Mesendoderm (in vitro differentiated cells): ENCODE measurements at regions not wholly inside any gene's neighbourhood (a gene's known extent, or its start where the extent isn't known, plus 50 kb on each side); places are given as distances from the start of the nearest gene placed in this dataset.

ENCODE experiments used
- DNase-seq: peaks from one replicate; pipeline ENCODE4 v3.0.0; 2013
- H2AK5ac ChIP-seq: 2 replicates; pipeline ENCODE4 v1.6.1; 2013; ENCODE audit warnings: low read length, inconsistent platforms
- H2BK120ac ChIP-seq: 2 replicates; pipeline ENCODE4 v1.6.1; 2013; ENCODE audit warnings: low read depth, mild to moderate bottlenecking, low read length, moderate library complexity, mixed read lengths
- H2BK15ac ChIP-seq: replicated peaks from 2 replicates; pipeline ENCODE4 v1.6.1; 2013; ENCODE audit warnings: low read depth, mild to moderate bottlenecking, moderate library complexity
- H2BK5ac ChIP-seq: 2 replicates; pipeline ENCODE4 v1.6.1; 2013; ENCODE audit warnings: low read length, inconsistent platforms
- H3K18ac ChIP-seq: 2 replicates; pipeline ENCODE4 v1.6.1; 2013; ENCODE audit warnings: mild to moderate bottlenecking, low read length, mixed read lengths
- H3K23ac ChIP-seq: one replicate; pipeline ENCODE4 v1.6.1; 2013; ENCODE audit warnings: low read length
- H3K27ac ChIP-seq: 2 replicates; pipeline ENCODE4 v1.5.1; 2013; ENCODE audit warnings: low read depth, mild to moderate bottlenecking, inconsistent platforms, low read length, moderate library complexity
- H3K27me3 ChIP-seq: 2 replicates; pipeline ENCODE4 v1.6.1; 2013; ENCODE audit warnings: low read length, control low read depth, mild to moderate bottlenecking, inconsistent platforms; ENCODE audit not compliant: insufficient read depth, poor library complexity
- H3K36me3 ChIP-seq: 2 replicates; pipeline ENCODE4 v1.6.1; 2013; ENCODE audit warnings: low read length, inconsistent platforms; ENCODE audit not compliant: control insufficient read depth, insufficient read depth
- H3K4ac ChIP-seq: one replicate; pipeline ENCODE4 v1.6.1; 2013; ENCODE audit warnings: low read depth, mild to moderate bottlenecking, low read length, moderate library complexity
- H3K4me1 ChIP-seq: 2 replicates; pipeline ENCODE4 v1.6.1; 2013; ENCODE audit warnings: low read depth, low read length, inconsistent platforms; ENCODE audit not compliant: control insufficient read depth
- H3K4me2 ChIP-seq: 2 replicates; pipeline ENCODE4 v1.6.1; 2013; ENCODE audit warnings: low read length
- H3K4me3 ChIP-seq: 2 replicates; pipeline ENCODE4 v1.5.1; 2013; ENCODE audit warnings: mild to moderate bottlenecking, low read length
- H3K56ac ChIP-seq: one replicate; pipeline ENCODE4 v1.6.1; 2013; ENCODE audit warnings: low read length
- H3K79me1 ChIP-seq: 2 replicates; pipeline ENCODE4 v1.6.1; 2013; ENCODE audit warnings: low read length, inconsistent platforms
- H3K79me2 ChIP-seq: 2 replicates; pipeline ENCODE4 v1.6.1; 2013; ENCODE audit warnings: mild to moderate bottlenecking, low read length; ENCODE audit not compliant: control insufficient read depth, insufficient read depth
- H3K9ac ChIP-seq: 2 replicates; pipeline ENCODE4 v1.6.1; 2013; ENCODE audit warnings: low read length, inconsistent platforms
- H4K5ac ChIP-seq: one replicate; pipeline ENCODE4 v1.6.1; 2013; ENCODE audit warnings: low read length
- H4K8ac ChIP-seq: one replicate; pipeline ENCODE4 v1.6.1; 2013; ENCODE audit warnings: low read depth, mild to moderate bottlenecking, control low read depth, low read length, moderate library complexity
- WGBS: extraction: QIAGEN DNeasy Blood & Tissue Kit; methylation state at CpG from one replicate; pipeline ENCODE4 v1.1.7; 2013; ENCODE audit warnings: low lambda C conversion rate, missing lambda C conversion rate; ENCODE audit not compliant: insufficient coverage; ENCODE audit errors: extremely low coverage; 5-methylcytosine and 5-hydroxymethylcytosine counted together

GRCh38 chr14:101352567-101352966 is 208.7 kb upstream of the DIO3 start:
- Histone ChIP-seq H3K79me1 (no peaks in the 10 kb centered on the region), H2BK5ac (no peak overlapping the region), H2BK15ac (no peak overlapping the region), H3K4me3 (no peak overlapping the region), H4K5ac (no peak overlapping the region), H3K56ac (no peak overlapping the region), H3K27me3 (no peaks in the 10 kb centered on the region), H3K4me2 (no peak overlapping the region), H3K79me2 (no peaks in the 10 kb centered on the region), H3K36me3 (no peaks in the 10 kb centered on the region), H3K4ac (no peak overlapping the region), H3K27ac (no peak overlapping the region), H3K23ac (no peak overlapping the region), H2AK5ac (no peak overlapping the region), H4K8ac (no peak overlapping the region), H2BK120ac (no peak overlapping the region), H3K4me1 (no peaks in the 10 kb centered on the region), H3K9ac (no peak overlapping the region), H3K18ac (no peak overlapping the region)
- no peak for DNase-seq
- WGBS = no CpG with 5 or more reads among the region's 8 CpGs

- no CpG with 5 or more reads among the region's 2 CpGs for whole genome bisulfite sequencing
- Histone ChIP-seq H3K56ac (no peak overlapping the region), H3K4me1 (no peaks in the 10 kb centered on the region), H3K79me2 (no peaks in the 10 kb centered on the region), H2AK5ac (no peak overlapping the region), H3K18ac (no peak overlapping the region), H3K4ac (no peak overlapping the region), H4K5ac (no peak overlapping the region), H3K36me3 (no peaks in the 10 kb centered on the region), H2BK120ac (no peak overlapping the region), H3K23ac (no peak overlapping the region), H3K79me1 (no peaks in the 10 kb centered on the region), H2BK15ac (no peak overlapping the region), H3K27ac (no peak overlapping the region), H2BK5ac (no peak overlapping the region), H3K4me3 (no peak overlapping the region), H4K8ac (no peak overlapping the region), H3K27me3 (no peaks in the 10 kb centered on the region), H3K9ac (no peak overlapping the region), H3K4me2 (no peak overlapping the region)
- DNase-seq = no peak
Measured at GRCh38 chr14:101353422-101353821, 207.9 kb upstream of the DIO3 start.

GRCh38 chr14:101354726-101355125 is 206.6 kb upstream of the DIO3 start:
- DNase-seq = no peak
- H3K4me1 ChIP-seq = peaks cover 2% of the 10 kb centered on the region
- no peaks in the 10 kb centered on the region for H3K27me3 ChIP-seq
- H3K4me3 ChIP-seq = no peak overlapping the region
- no peaks in the 10 kb centered on the region for H3K36me3 ChIP-seq
- no peak overlapping the region for H2BK15ac ChIP-seq
- no peaks in the 10 kb centered on the region for H3K79me2 ChIP-seq
- H4K5ac ChIP-seq = no peak overlapping the region
- no peak overlapping the region for H2BK120ac ChIP-seq
- no peak overlapping the region for H3K18ac ChIP-seq
- no peak overlapping the region for H3K23ac ChIP-seq
- H3K79me1 ChIP-seq = no peaks in the 10 kb centered on the region
- no peak overlapping the region for H3K4me2 ChIP-seq
- H3K9ac ChIP-seq = no peak overlapping the region
- no peak overlapping the region for H2BK5ac ChIP-seq
- H4K8ac ChIP-seq = no peak overlapping the region
- WGBS = no CpG with 5 or more reads among the region's 2 CpGs
- H3K27ac ChIP-seq = no peak overlapping the region
- no peak overlapping the region for H3K56ac ChIP-seq
- H2AK5ac ChIP-seq = no peak overlapping the region
- no peak overlapping the region for H3K4ac ChIP-seq

GRCh38 chr14:101355284-101355683 is 206.0 kb upstream of the DIO3 start:
- no peak overlapping the region for H3K4me2 ChIP-seq
- H3K79me2 ChIP-seq = no peaks in the 10 kb centered on the region
- no peak overlapping the region for H3K18ac ChIP-seq
- H2BK15ac ChIP-seq = no peak overlapping the region
- no peak for DNase-seq
- H3K56ac ChIP-seq = no peak overlapping the region
- H2AK5ac ChIP-seq = no peak overlapping the region
- no peak overlapping the region for H3K23ac ChIP-seq
- H3K79me1 ChIP-seq = no peaks in the 10 kb centered on the region
- H3K4me1 ChIP-seq = peaks cover 2% of the 10 kb centered on the region
- no peak overlapping the region for H3K4ac ChIP-seq
- H3K27me3 ChIP-seq = no peaks in the 10 kb centered on the region
- no peak overlapping the region for H3K9ac ChIP-seq
- no CpG with 5 or more reads among the region's 5 CpGs for WGBS
- no peak overlapping the region for H2BK5ac ChIP-seq
- H3K4me3 ChIP-seq = no peak overlapping the region
- no peak overlapping the region for H2BK120ac ChIP-seq
- H4K8ac ChIP-seq = no peak overlapping the region
- no peak overlapping the region for H3K27ac ChIP-seq
- no peak overlapping the region for H4K5ac ChIP-seq
- H3K36me3 ChIP-seq = no peaks in the 10 kb centered on the region

GRCh38 chr14:101357038-101357437 is 204.3 kb upstream of the DIO3 start:
- no peaks in the 10 kb centered on the region for H3K27me3 ChIP-seq

GRCh38 chr14:101357559-101358319 is 203.6 kb upstream of the DIO3 start:
- Histone ChIP-seq H3K4me1 (peaks cover 2% of the 10 kb centered on the region), H3K4me2 (no peak overlapping the region), H3K27me3 (no peaks in the 10 kb centered on the region), H3K18ac (no peak overlapping the region), H3K27ac (no peak overlapping the region), H3K9ac (no peak overlapping the region), H2BK15ac (no peak overlapping the region), H2BK120ac (no peak overlapping the region), H3K79me2 (no peaks in the 10 kb centered on the region), H3K23ac (no peak overlapping the region), H3K56ac (no peak overlapping the region), H2BK5ac (no peak overlapping the region), H3K36me3 (no peaks in the 10 kb centered on the region), H4K8ac (no peak overlapping the region), H3K4ac (no peak overlapping the region), H4K5ac (no peak overlapping the region), H2AK5ac (no peak overlapping the region), H3K79me1 (no peaks in the 10 kb centered on the region), H3K4me3 (no peak overlapping the region)
- DNase-seq = peak; percentile 17
- WGBS = no CpG with 5 or more reads among the region's 10 CpGs

More at GRCh38 chr14:101357038-101357437, 204.3 kb upstream of the DIO3 start:
- no peak overlapping the region for H2BK120ac ChIP-seq
- WGBS = no CpG with 5 or more reads among the region's 12 CpGs
- no peak overlapping the region for H3K4me2 ChIP-seq
- no peak overlapping the region for H3K4ac ChIP-seq
- no peak overlapping the region for H3K23ac ChIP-seq
- H3K4me1 ChIP-seq = peaks cover 2% of the 10 kb centered on the region
- no peaks in the 10 kb centered on the region for H3K36me3 ChIP-seq
- H3K56ac ChIP-seq = no peak overlapping the region
- no peak for DNase-seq
- H3K27ac ChIP-seq = no peak overlapping the region
- no peak overlapping the region for H4K8ac ChIP-seq
- H3K4me3 ChIP-seq = no peak overlapping the region
- no peak overlapping the region for H3K18ac ChIP-seq
- H2BK15ac ChIP-seq = no peak overlapping the region
- H2BK5ac ChIP-seq = no peak overlapping the region
- no peak overlapping the region for H3K9ac ChIP-seq
- H3K79me1 ChIP-seq = no peaks in the 10 kb centered on the region
- no peak overlapping the region for H4K5ac ChIP-seq
- no peak overlapping the region for H2AK5ac ChIP-seq
- no peaks in the 10 kb centered on the region for H3K79me2 ChIP-seq
